Caki2 (cell line): ENCODE measurements at regions not wholly inside any gene's neighbourhood (a gene's known extent, or its start where the extent isn't known, plus 50 kb on each side); places are given as distances from the start of the nearest gene placed in this dataset.

ENCODE experiments used
- DNase-seq: peaks from one replicate; pipeline ENCODE4 v3.0.0-alpha.2; 2015; ENCODE audit warnings: low read depth
- in situ Hi-C: cut with HindIII; loops from 2 replicates; pipeline ENCODE4 v1.10.0; 2016; ENCODE audit warnings: low sequenced_read_pairs, low pct_unique_long_range_greater_than_20kb, mixed read lengths

DNA sequence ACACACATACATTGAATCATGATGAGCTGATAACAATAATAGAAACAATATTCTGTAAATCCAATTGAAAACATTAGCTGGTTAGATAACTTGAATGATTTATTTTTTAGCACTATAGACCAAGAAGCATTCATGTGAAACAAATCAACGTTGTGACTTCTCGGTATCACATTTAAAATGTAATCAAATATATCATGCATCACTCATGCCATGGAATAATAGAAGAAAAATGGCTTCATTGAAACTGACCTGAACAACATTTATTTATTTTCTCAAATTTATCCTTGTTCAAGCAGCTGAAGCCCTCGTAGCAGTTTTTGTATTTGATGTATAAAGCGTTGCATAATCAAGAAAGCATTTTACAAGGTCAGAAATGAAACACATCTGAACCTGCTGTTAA is 299.6 kb upstream of the CDH18 start:
- no peak for DNase-seq
- in situ Hi-C loops = no loop called here

- DNase-seq = peak; percentile 51
- in situ Hi-C loops = no loop called here
These were observed 298.5 kb upstream of the CDH18 start for GRCh38 chr5:20286512-20286911.

- in situ Hi-C loops = no loop called here
- no peak for DNase-seq
These were observed 288.9 kb upstream of the CDH18 start for GRCh38 chr5:20276959-20277263.

- in situ Hi-C loops = no loop called here
- DNase-seq = peak; percentile 78
These were observed 288.3 kb upstream of the CDH18 start for GRCh38 chr5:20276061-20276958.

DNA sequence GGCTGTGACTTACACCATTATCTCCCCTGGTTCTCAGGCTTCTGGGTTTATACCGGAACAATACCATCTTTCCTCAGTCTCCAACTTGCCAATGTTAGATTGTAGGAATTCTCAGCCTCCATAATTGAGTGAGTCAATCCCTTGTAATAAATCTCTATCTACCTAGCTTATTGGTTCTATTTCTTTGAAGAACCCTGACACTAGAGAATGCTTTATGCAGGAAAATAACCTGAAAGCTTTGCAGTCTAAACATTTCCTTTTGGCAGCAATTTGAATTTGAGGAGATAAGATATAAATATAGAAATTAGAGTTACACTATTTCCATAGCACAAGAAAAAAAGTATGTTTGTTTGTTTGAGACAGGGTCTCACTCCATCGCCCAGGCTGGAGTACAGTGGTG is 278.1 kb upstream of the CDH18 start:
- in situ Hi-C loops = no loop called here
- DNase-seq = no peak

GRCh38 chr5:20262896-20263295 is 274.9 kb upstream of the CDH18 start:
- in situ Hi-C loops = no loop called here
- DNase-seq = no peak

GRCh38 chr5:20254748-20255147 is 266.7 kb upstream of the CDH18 start:
- DNase-seq = no peak
- in situ Hi-C loops = no loop called here

GRCh38 chr5:20248118-20248517 is 260.1 kb upstream of the CDH18 start:
- in situ Hi-C loops = no loop called here
- no peak for DNase-seq

GRCh38 chr5:20245432-20245974 is 257.5 kb upstream of the CDH18 start:
- in situ Hi-C loops = no loop called here
- DNase-seq = no peak

DNA sequence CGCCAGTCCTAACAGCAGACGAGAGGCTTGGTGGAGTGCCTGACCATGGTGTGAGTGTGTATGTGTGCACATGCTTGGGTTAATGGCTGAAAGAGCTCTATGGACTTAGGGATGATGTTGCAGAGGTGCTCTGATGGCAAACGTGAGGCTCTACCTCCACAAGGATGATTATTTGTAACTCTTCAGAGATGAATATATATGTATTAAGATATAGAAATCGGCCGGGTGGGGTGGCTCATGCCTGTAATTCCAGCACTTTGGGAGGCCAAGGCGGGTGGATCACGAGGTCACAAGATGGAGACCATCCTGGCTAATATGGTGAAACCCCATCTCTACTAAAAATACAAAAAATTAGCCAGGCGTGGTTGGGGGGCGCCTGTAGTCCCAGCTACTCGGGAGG is 253.4 kb upstream of the CDH18 start:
- no peak for DNase-seq
- in situ Hi-C loops = no loop called here

DNA sequence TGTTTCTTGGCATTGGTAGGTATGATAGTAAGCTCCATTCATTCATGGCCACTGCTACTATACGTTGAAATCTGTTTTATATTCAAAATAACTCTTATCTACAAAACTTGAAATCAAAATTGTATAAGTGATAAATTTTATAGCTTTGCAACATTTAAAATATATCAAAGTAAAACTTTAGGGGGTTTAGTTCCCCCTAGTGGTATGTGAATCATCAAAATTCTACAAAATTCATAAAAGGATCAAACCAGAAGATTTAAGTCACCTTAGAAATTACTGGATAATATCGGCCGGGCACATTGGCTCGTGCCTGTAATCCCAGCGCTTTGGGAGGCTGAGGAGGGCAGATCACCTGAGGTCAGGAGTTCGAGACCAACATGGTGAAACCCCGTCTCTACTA is 243.0 kb upstream of the CDH18 start:
- no peak for DNase-seq
- in situ Hi-C loops = no loop called here

- in situ Hi-C loops = no loop called here
- no peak for DNase-seq
These were observed 242.0 kb upstream of the CDH18 start for GRCh38 chr5:20230010-20230409.

DNA sequence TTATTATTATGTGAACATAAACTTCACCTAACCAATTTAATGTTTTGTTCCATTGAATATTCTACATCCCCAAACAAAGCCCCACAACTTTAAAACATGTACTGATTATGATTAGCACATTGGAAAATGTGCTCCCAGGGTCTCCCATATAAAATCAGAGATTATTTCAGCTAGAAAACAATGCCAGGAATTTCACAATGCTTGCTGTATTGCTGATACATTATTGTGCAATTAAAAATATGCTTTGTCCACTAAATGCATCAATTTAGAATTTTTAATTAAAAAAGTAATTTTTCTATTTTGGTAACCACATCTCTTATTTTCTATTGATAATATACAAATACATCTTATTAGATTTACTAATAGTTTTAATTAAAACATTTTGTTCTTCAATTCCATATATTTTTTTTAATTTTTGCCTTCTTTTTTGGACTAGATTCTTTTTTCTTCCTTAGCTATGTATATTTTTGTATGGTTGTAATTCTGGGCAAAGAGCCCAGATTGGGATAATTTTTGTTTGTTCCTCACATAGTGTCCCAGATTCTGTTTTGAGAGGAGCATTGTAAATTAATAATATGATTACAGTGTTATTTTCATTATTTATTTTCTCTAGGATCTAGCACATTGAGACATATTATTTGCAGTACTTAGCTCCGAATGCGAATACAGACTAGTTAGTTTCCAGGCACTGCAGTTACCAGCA is 241.5 kb upstream of the CDH18 start:
- in situ Hi-C loops = no loop called here
- no peak for DNase-seq

DNA sequence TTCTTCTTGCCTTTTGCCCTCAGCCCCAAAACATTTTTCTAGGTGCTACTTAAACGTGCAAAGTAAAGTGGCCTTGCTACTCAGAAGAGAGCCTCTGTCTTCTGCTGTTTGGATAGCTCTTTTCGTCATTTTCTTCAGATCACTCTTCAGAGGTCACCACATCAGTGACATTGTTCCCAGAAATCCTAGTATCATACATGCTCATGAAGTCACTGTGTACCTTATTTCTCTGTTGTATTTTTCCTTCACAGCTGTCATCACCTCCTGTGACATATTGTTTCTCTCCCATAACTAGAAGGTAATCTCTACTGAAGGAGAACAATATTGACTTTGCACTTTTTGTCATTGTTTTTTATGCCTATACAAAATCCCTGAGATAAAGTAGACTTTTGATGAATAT is 237.0 kb upstream of the CDH18 start:
- in situ Hi-C loops = no loop called here
- no peak for DNase-seq

DNA sequence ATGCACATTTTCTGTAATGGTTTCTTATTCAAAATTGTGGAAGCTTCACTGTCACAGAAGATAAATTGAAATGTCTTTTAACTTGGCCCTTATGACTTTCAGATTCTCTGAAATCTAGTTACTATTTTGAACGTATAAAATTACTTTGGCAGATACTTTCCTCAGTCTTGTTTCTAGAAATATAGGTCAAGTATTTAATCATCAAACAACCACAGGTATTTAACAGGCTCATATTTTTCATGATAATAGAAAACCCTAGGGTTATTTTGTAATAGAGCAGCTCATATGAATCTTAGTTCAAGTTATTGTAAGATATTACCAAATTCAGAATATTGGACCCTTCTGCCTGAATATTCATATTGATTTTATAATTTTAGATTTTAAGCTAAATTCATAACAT is 236.0 kb upstream of the CDH18 start:
- in situ Hi-C loops = no loop called here
- no peak for DNase-seq

- in situ Hi-C loops = no loop called here
- DNase-seq = no peak
These were observed 235.5 kb upstream of the CDH18 start for GRCh38 chr5:20223451-20223850.

- no peak for DNase-seq
- in situ Hi-C loops = no loop called here
These were observed 227.3 kb upstream of the CDH18 start for GRCh38 chr5:20215257-20215656.

DNA sequence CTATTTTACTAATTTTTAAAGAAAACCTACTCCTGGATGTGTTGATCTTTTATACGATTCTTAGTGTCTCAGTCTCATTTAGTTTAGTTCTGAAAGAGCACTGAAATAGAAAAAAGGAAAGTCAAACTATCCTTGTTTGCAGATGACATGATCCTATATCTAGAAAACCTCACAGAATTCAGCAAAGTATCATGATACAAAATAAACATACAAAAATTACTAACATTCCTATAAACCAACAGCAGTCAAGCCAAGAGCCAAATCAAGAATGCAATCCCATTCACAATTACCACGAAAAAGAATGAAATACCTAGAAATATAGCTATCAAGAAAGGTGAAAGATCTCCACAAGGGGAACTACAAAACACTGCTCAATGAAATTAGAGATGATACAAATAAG is 225.8 kb upstream of the CDH18 start:
- DNase-seq = no peak
- in situ Hi-C loops = no loop called here

DNA sequence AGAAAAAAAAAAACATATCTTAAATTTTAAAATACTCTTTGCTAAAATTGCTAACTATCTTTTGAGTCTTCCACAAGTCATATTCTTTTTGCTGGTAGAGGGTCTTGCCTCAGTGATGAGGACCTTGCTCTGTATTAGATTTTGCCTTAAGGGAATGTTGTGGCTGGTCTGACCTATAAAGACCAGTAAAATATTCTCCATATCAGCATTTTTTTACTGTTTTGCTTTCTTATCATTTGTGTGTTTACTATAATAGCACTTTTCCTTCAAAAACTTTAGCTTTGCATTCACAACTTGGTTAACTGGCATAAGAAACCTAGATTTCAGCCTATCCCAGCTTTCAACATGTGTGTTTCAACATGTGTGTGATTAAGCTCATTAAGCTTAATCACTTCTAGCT is 224.7 kb upstream of the CDH18 start:
- DNase-seq = no peak
- in situ Hi-C loops = no loop called here

GRCh38 chr5:20166456-20166855 is 178.5 kb upstream of the CDH18 start:
- DNase-seq = no peak
- in situ Hi-C loops = no loop called here
